SJCRH30 (cell line): ENCODE measurements at regions not wholly inside any gene's neighbourhood (a gene's known extent, or its start where the extent isn't known, plus 50 kb on each side); places are given as distances from the start of the nearest gene placed in this dataset.

Source experiments
- DNase-seq, 2 experiments: peaks; one replicate each; pipeline ENCODE4 v3.0.0-alpha.2; 2015 to 2020
- H3K27ac ChIP-seq: fragments of 250-450 bp; sonication (Bioruptor Pico); 2 replicates; pipeline ENCODE4 v1.5.1; 2020; ENCODE audit warnings: mild to moderate bottlenecking, moderate library complexity
- H3K27me3 ChIP-seq: fragments of 250-450 bp; sonication (Bioruptor Pico); 2 replicates; pipeline ENCODE4 v1.5.1; 2020; ENCODE audit warnings: mild to moderate bottlenecking, moderate library complexity
- H3K36me3 ChIP-seq: fragments of 250-450 bp; sonication (Bioruptor Pico); 2 replicates; pipeline ENCODE4 v1.5.1; 2020; ENCODE audit warnings: mild to moderate bottlenecking, moderate library complexity
- H3K4me1 ChIP-seq: fragments of 250-450 bp; sonication (Bioruptor Pico); 2 replicates; pipeline ENCODE4 v1.5.1; 2020; ENCODE audit warnings: mild to moderate bottlenecking, moderate library complexity
- H3K4me3 ChIP-seq: fragments of 250-450 bp; sonication (Bioruptor Pico); 2 replicates; pipeline ENCODE4 v1.5.1; 2020; ENCODE audit warnings: mild to moderate bottlenecking, moderate library complexity
- H3K9me3 ChIP-seq: fragments of 250-450 bp; sonication (Bioruptor Pico); replicated peaks from 2 replicates; pipeline ENCODE4 v1.5.1; 2020; ENCODE audit warnings: mild to moderate bottlenecking, moderate library complexity

GRCh38 chr17:52594516-52594915, 436.0 kb upstream of the CA10 start:
- Histone ChIP-seq H3K36me3 (no peaks in the 10 kb centered on the region), H3K27me3 (no peaks in the 10 kb centered on the region), H3K4me3 (no peak overlapping the region), H3K27ac (no peak overlapping the region), H3K9me3 (no peaks in the 10 kb centered on the region), H3K4me1 (no peaks in the 10 kb centered on the region)
- DNase-seq: no peak

- DNase-seq: no peak
- Histone ChIP-seq H3K36me3 (no peaks in the 10 kb centered on the region), H3K9me3 (no peaks in the 10 kb centered on the region), H3K4me1 (no peaks in the 10 kb centered on the region), H3K4me3 (no peak overlapping the region), H3K27me3 (no peaks in the 10 kb centered on the region), H3K27ac (no peak overlapping the region)
Measured at GRCh38 chr17:52546990-52547389, 388.5 kb upstream of the CA10 start.

GRCh38 chr17:52546493-52546892, 388.0 kb upstream of the CA10 start:
- Histone ChIP-seq H3K27me3 (no peaks in the 10 kb centered on the region), H3K27ac (no peak overlapping the region), H3K9me3 (no peaks in the 10 kb centered on the region), H3K4me3 (no peak overlapping the region), H3K4me1 (no peaks in the 10 kb centered on the region), H3K36me3 (no peaks in the 10 kb centered on the region)
- no peak for DNase-seq

- no peaks in the 10 kb centered on the region for H3K27me3 ChIP-seq
- no peak for DNase-seq
- H3K36me3 ChIP-seq: no peaks in the 10 kb centered on the region
- H3K27ac ChIP-seq: no peak overlapping the region
- H3K4me1 ChIP-seq: no peaks in the 10 kb centered on the region
- H3K9me3 ChIP-seq: no peaks in the 10 kb centered on the region
- no peak overlapping the region for H3K4me3 ChIP-seq
Measured at GRCh38 chr17:52537421-52537820, 378.9 kb upstream of the CA10 start.

- H3K4me1 ChIP-seq: no peaks in the 10 kb centered on the region
- no peak for DNase-seq
Measured at GRCh38 chr17:52536489-52536888, 378.0 kb upstream of the CA10 start.

GRCh38 chr17:52532373-52532772, 373.9 kb upstream of the CA10 start:
- no peaks in the 10 kb centered on the region for H3K27me3 ChIP-seq
- no peak overlapping the region for H3K27ac ChIP-seq
- H3K9me3 ChIP-seq: no peaks in the 10 kb centered on the region
- H3K36me3 ChIP-seq: no peaks in the 10 kb centered on the region
- DNase-seq: no peak
- H3K4me1 ChIP-seq: no peaks in the 10 kb centered on the region
- no peak overlapping the region for H3K4me3 ChIP-seq

More at GRCh38 chr17:52536489-52536888, 378.0 kb upstream of the CA10 start:
- H3K9me3 ChIP-seq: no peaks in the 10 kb centered on the region
- no peaks in the 10 kb centered on the region for H3K27me3 ChIP-seq
- H3K4me3 ChIP-seq: no peak overlapping the region
- H3K36me3 ChIP-seq: no peaks in the 10 kb centered on the region
- H3K27ac ChIP-seq: no peak overlapping the region

- H3K9me3 ChIP-seq: no peaks in the 10 kb centered on the region
- no peak overlapping the region for H3K27ac ChIP-seq
- H3K4me3 ChIP-seq: no peak overlapping the region
- DNase-seq: no peak
- H3K27me3 ChIP-seq: no peaks in the 10 kb centered on the region
- H3K36me3 ChIP-seq: no peaks in the 10 kb centered on the region
- no peaks in the 10 kb centered on the region for H3K4me1 ChIP-seq
Measured at GRCh38 chr17:52524096-52524637, 365.7 kb upstream of the CA10 start.

GRCh38 chr17:52517176-52517575, 358.7 kb upstream of the CA10 start:
- no peak overlapping the region for H3K27ac ChIP-seq
- no peaks in the 10 kb centered on the region for H3K36me3 ChIP-seq
- no peaks in the 10 kb centered on the region for H3K9me3 ChIP-seq
- H3K4me3 ChIP-seq: no peak overlapping the region
- no peaks in the 10 kb centered on the region for H3K27me3 ChIP-seq
- no peaks in the 10 kb centered on the region for H3K4me1 ChIP-seq
- no peak for DNase-seq

- Histone ChIP-seq H3K36me3 (no peaks in the 10 kb centered on the region), H3K27ac (no peak overlapping the region), H3K4me1 (no peaks in the 10 kb centered on the region), H3K4me3 (no peak overlapping the region), H3K27me3 (no peaks in the 10 kb centered on the region), H3K9me3 (no peaks in the 10 kb centered on the region)
- no peak for DNase-seq
Measured at GRCh38 chr17:52515927-52516326, 357.4 kb upstream of the CA10 start.

GRCh38 chr17:52505601-52506000, 347.1 kb upstream of the CA10 start:
- Histone ChIP-seq H3K4me3 (no peak overlapping the region), H3K36me3 (no peaks in the 10 kb centered on the region), H3K4me1 (no peaks in the 10 kb centered on the region), H3K27me3 (no peaks in the 10 kb centered on the region), H3K9me3 (no peaks in the 10 kb centered on the region), H3K27ac (no peak overlapping the region)
- no peak for DNase-seq

GRCh38 chr17:52504081-52504480, 345.6 kb upstream of the CA10 start:
- Histone ChIP-seq H3K27ac (no peak overlapping the region), H3K27me3 (no peaks in the 10 kb centered on the region), H3K9me3 (no peaks in the 10 kb centered on the region), H3K4me3 (no peak overlapping the region), H3K4me1 (no peaks in the 10 kb centered on the region), H3K36me3 (no peaks in the 10 kb centered on the region)
- no peak for DNase-seq

- Histone ChIP-seq H3K27me3 (no peaks in the 10 kb centered on the region), H3K27ac (no peak overlapping the region), H3K9me3 (no peaks in the 10 kb centered on the region), H3K4me1 (no peaks in the 10 kb centered on the region), H3K4me3 (no peak overlapping the region), H3K36me3 (no peaks in the 10 kb centered on the region)
- DNase-seq: no peak
Measured at GRCh38 chr17:52495646-52496045, 337.1 kb upstream of the CA10 start.

- H3K9me3 ChIP-seq: no peaks in the 10 kb centered on the region
- H3K4me1 ChIP-seq: no peaks in the 10 kb centered on the region
- no peak for DNase-seq
Measured at GRCh38 chr17:52482271-52482670, 323.8 kb upstream of the CA10 start.

GRCh38 chr17:52477824-52478699, 319.5 kb upstream of the CA10 start:
- no peaks in the 10 kb centered on the region for H3K36me3 ChIP-seq

More at GRCh38 chr17:52482271-52482670, 323.8 kb upstream of the CA10 start:
- Histone ChIP-seq H3K27ac (no peak overlapping the region), H3K4me3 (no peak overlapping the region), H3K36me3 (no peaks in the 10 kb centered on the region), H3K27me3 (no peaks in the 10 kb centered on the region)

GRCh38 chr17:52476638-52477313, 318.3 kb upstream of the CA10 start:
- no peak overlapping the region for H3K4me3 ChIP-seq
- H3K27ac ChIP-seq: no peak overlapping the region
- H3K9me3 ChIP-seq: no peaks in the 10 kb centered on the region
- H3K36me3 ChIP-seq: no peaks in the 10 kb centered on the region
- DNase-seq: no peak
- no peaks in the 10 kb centered on the region for H3K27me3 ChIP-seq
- H3K4me1 ChIP-seq: no peaks in the 10 kb centered on the region

More at GRCh38 chr17:52477824-52478699, 319.5 kb upstream of the CA10 start:
- no peak for DNase-seq
- no peak overlapping the region for H3K4me3 ChIP-seq
- H3K4me1 ChIP-seq: no peaks in the 10 kb centered on the region
- no peak overlapping the region for H3K27ac ChIP-seq
- H3K27me3 ChIP-seq: no peaks in the 10 kb centered on the region
- H3K9me3 ChIP-seq: no peaks in the 10 kb centered on the region
